MCF 10A (cell line): ENCODE measurements at regions not wholly inside any gene's neighbourhood (a gene's known extent, or its start where the extent isn't known, plus 50 kb on each side); places are given as distances from the start of the nearest gene placed in this dataset.

Experiments
- BruUV-seq: library from RNA; stranded (reverse); fragments of 400-500 nt; replicated peaks from 2 replicates; lab custom pipeline; 2021; lab: Mats Ljungman, UMichigan
- CTCF ChIA-PET: fragments of 300-600 bp; sonication (Branson Sonifier 250); formaldehyde crosslinking; extraction: SDS; loops from one replicate; lab custom pipeline; 2021; ENCODE audit warnings: antibody characterized with exemption, inconsistent platforms; lab: Yijun Ruan, JAX
- POLR2A ChIA-PET: fragments of 300-600, 350-650 bp; sonication (Branson Sonifier 250); formaldehyde crosslinking; extraction: SDS; loops from one replicate; lab custom pipeline; 2020; ENCODE audit warnings: antibody characterized with exemption, inconsistent platforms; lab: Yijun Ruan, JAX
- DNase-seq: peaks from one replicate; pipeline ENCODE4 v3.0.0-alpha.2; 2018; ENCODE audit not compliant: unreplicated experiment
- H3K27ac Mint-ChIP-seq: one replicate; pipeline ENCODE4 v1.8.0; 2022; ENCODE audit warnings: mild to moderate bottlenecking, low read depth, mixed read lengths; ENCODE audit not compliant: unreplicated experiment
- H3K27me3 Mint-ChIP-seq: one replicate; pipeline ENCODE4 v1.8.0; 2022; ENCODE audit warnings: mixed read lengths; ENCODE audit not compliant: insufficient read depth, unreplicated experiment
- H3K36me3 Mint-ChIP-seq: one replicate; pipeline ENCODE4 v1.8.0; 2022; ENCODE audit warnings: mild to moderate bottlenecking, moderate library complexity, mixed read lengths; ENCODE audit not compliant: insufficient read depth, unreplicated experiment
- H3K4me1 Mint-ChIP-seq: one replicate; pipeline ENCODE4 v1.8.0; 2022; ENCODE audit warnings: mixed read lengths; ENCODE audit not compliant: insufficient read depth, unreplicated experiment
- H3K4me3 Mint-ChIP-seq: one replicate; pipeline ENCODE4 v1.8.0; 2022; ENCODE audit warnings: mild to moderate bottlenecking, moderate library complexity, mixed read lengths; ENCODE audit not compliant: unreplicated experiment
- H3K9me3 Mint-ChIP-seq: one replicate; pipeline ENCODE4 v1.8.0; 2022; ENCODE audit warnings: mixed read lengths; ENCODE audit not compliant: unreplicated experiment
- CTCF ChIP-seq: fragments of 200-600 bp; IDR thresholded peaks from one replicate; pipeline ENCODE4 v1.8.0; 2022; ENCODE audit warnings: antibody characterized with exemption, mild to moderate bottlenecking; ENCODE audit not compliant: unreplicated experiment
- intact Hi-C: fragments of 100-400 bp; cut with micrococcal nuclease; formaldehyde crosslinking; loops from 2 replicates; pipeline ENCODE4 v1.14.1; 2022

GRCh38 chr17:69995476-69995875 is 79.5 kb upstream of the KCNJ16 start:
- no peaks in the 10 kb centered on the region for H3K27me3 Mint-ChIP-seq
- no peak overlapping the region for H3K4me3 Mint-ChIP-seq
- POLR2A ChIA-PET = no interaction called here
- H3K9me3 Mint-ChIP-seq = no peaks in the 10 kb centered on the region
- no peak for DNase-seq
- H3K27ac Mint-ChIP-seq = no peak overlapping the region
- peaks cover 4% of the 10 kb centered on the region for H3K4me1 Mint-ChIP-seq
- CTCF ChIA-PET = no interaction called here
- no TSS peak for BruUV-seq
- intact Hi-C loops = no loop called here
- TF ChIP-seq CTCF = no peak
- H3K36me3 Mint-ChIP-seq = no peaks in the 10 kb centered on the region

DNA sequence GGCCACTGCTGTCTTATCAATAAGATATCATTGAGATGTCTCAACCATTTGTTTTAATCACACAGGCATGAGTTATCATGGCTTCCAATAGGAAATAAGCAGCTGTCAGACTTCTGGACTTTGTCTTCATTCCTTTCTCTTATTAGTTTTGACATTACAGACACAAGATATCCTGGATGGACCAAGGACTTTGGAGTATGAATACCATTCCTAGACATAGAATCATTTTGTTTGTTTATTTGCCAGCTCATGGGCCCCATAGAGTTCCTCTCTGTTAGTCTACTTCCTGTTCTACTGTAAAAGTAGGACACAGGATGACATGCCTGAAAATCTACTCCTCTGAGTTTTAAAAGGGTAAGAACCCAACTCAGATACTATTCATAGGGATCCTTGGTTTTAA is 77.7 kb upstream of the KCNJ16 start:
- no TSS peak for BruUV-seq
- CTCF ChIA-PET = no interaction called here
- Mint-ChIP-seq H3K36me3 (no peaks in the 10 kb centered on the region), H3K4me1 (peaks cover 4% of the 10 kb centered on the region), H3K9me3 (no peaks in the 10 kb centered on the region), H3K4me3 (no peak overlapping the region), H3K27me3 (no peaks in the 10 kb centered on the region), H3K27ac (no peak overlapping the region)
- POLR2A ChIA-PET = interaction anchor here (0.8 to 1.3 kb wide), 2 partner anchors 9 to 268 kb away, joined by 3 read pairs; no protein-coding TSS in a partner anchor
- TF ChIP-seq CTCF = no peak
- no peak for DNase-seq
- intact Hi-C loops = no loop called here

DNA sequence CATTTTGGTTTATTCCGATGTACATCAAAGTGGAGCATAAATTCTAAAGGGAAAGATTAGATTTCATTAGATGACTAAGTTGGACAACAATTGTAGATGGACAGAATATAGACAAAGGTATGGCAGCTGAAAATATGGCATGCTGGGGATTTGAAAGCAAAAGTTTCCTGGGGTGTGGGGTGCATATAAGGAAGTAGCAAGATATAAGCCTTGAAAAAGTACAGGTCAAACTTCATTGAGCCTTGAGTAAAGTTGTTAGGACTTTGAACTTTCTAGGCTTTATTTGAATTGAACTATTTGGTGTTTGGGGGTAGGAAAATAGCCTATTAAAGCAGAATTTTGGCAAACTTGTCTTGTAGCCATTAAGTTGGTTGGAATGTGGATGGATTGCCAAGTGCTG is 75.8 kb upstream of the KCNJ16 start:
- no peaks in the 10 kb centered on the region for H3K9me3 Mint-ChIP-seq

GRCh38 chr17:70006159-70006558 is 68.9 kb upstream of the KCNJ16 start:
- Mint-ChIP-seq H3K27ac (no peak overlapping the region), H3K4me3 (no peak overlapping the region), H3K27me3 (no peaks in the 10 kb centered on the region), H3K36me3 (no peaks in the 10 kb centered on the region), H3K9me3 (no peaks in the 10 kb centered on the region), H3K4me1 (no peaks in the 10 kb centered on the region)
- POLR2A ChIA-PET = interaction anchor here (0.6 to 1.3 kb wide), 3 partner anchors 9 to 263 kb away, joined by 3 read pairs; no protein-coding TSS in a partner anchor
- DNase-seq = peak; percentile 36
- intact Hi-C loops = no loop called here
- no peak for TF ChIP-seq CTCF
- CTCF ChIA-PET = no interaction called here
- BruUV-seq = no TSS peak

More for the DNA sequence above, 75.8 kb upstream of the KCNJ16 start:
- ChIA-PET POLR2A (no interaction called here), CTCF (no interaction called here)
- Mint-ChIP-seq H3K27me3 (no peaks in the 10 kb centered on the region), H3K4me1 (peaks cover 4% of the 10 kb centered on the region), H3K4me3 (no peak overlapping the region), H3K36me3 (no peaks in the 10 kb centered on the region), H3K27ac (no peak overlapping the region)
- no TSS peak for BruUV-seq
- TF ChIP-seq CTCF = no peak
- DNase-seq = no peak
- intact Hi-C loops = no loop called here
